Mesothelial cell of epicardium (in vitro differentiated cells): ENCODE measurements at regions not wholly inside any gene's neighbourhood (a gene's known extent, or its start where the extent isn't known, plus 50 kb on each side); places are given as distances from the start of the nearest gene placed in this dataset.

Source experiments
- DNase-seq, 2 experiments: peaks; one replicate each; pipeline ENCODE4 v3.0.0; 2021; ENCODE audit warnings: low spot score in 2 of 2; ENCODE audit not compliant: unreplicated experiment in 2 of 2
- H3K27ac Mint-ChIP-seq: 2 replicates; pipeline ENCODE4 v1.8.0; 2021; ENCODE audit warnings: mixed read lengths
- H3K27me3 Mint-ChIP-seq: 2 replicates; pipeline ENCODE4 v1.8.0; 2021; ENCODE audit warnings: low read depth, mixed read lengths
- H3K36me3 Mint-ChIP-seq: 2 replicates; pipeline ENCODE4 v1.8.0; 2021; ENCODE audit warnings: mixed read lengths
- H3K4me1 Mint-ChIP-seq: 2 replicates; pipeline ENCODE4 v1.8.0; 2021; ENCODE audit warnings: mixed read lengths
- H3K4me3 Mint-ChIP-seq: 2 replicates; pipeline ENCODE4 v1.8.0; 2021; ENCODE audit warnings: mild to moderate bottlenecking, moderate library complexity, mixed read lengths
- H3K9me3 Mint-ChIP-seq: 2 replicates; pipeline ENCODE4 v1.8.0; 2021; ENCODE audit warnings: mixed read lengths
- CTCF ChIP-seq: fragments of 200-600 bp; sonication (generic); IDR thresholded peaks from one replicate; pipeline ENCODE4 v1.5.0; 2021; ENCODE audit warnings: antibody characterized with exemption; ENCODE audit not compliant: unreplicated experiment

- Mint-ChIP-seq H3K27me3 (no peaks in the 10 kb centered on the region), H3K9me3 (peaks cover under 1% of the 10 kb centered on the region), H3K27ac (no peak overlapping the region), H3K36me3 (no peaks in the 10 kb centered on the region), H3K4me3 (no peak overlapping the region), H3K4me1 (no peaks in the 10 kb centered on the region)
- TF ChIP-seq CTCF: no peak
- no peak for DNase-seq
Measured at GRCh38 chr18:67650686-67651385, 134.3 kb upstream of the DSEL start.

GRCh38 chr18:67646890-67647289 is 130.4 kb upstream of the DSEL start:
- Mint-ChIP-seq H3K27ac (no peak overlapping the region), H3K36me3 (no peaks in the 10 kb centered on the region), H3K9me3 (peaks cover 4% of the 10 kb centered on the region), H3K4me1 (no peaks in the 10 kb centered on the region), H3K27me3 (no peaks in the 10 kb centered on the region), H3K4me3 (no peak overlapping the region)
- TF ChIP-seq CTCF: no peak
- DNase-seq: no peak

GRCh38 chr18:67644226-67644625 is 127.7 kb upstream of the DSEL start:
- no peak for DNase-seq
- no peaks in the 10 kb centered on the region for H3K4me1 Mint-ChIP-seq
- H3K9me3 Mint-ChIP-seq: peaks cover 4% of the 10 kb centered on the region
- TF ChIP-seq CTCF: no peak
- no peak overlapping the region for H3K4me3 Mint-ChIP-seq
- peaks cover 2% of the 10 kb centered on the region for H3K27me3 Mint-ChIP-seq
- no peak overlapping the region for H3K27ac Mint-ChIP-seq
- H3K36me3 Mint-ChIP-seq: no peaks in the 10 kb centered on the region

GRCh38 chr18:67639872-67640271 is 123.4 kb upstream of the DSEL start:
- no peak for DNase-seq
- no peak for TF ChIP-seq CTCF
- no peaks in the 10 kb centered on the region for H3K4me1 Mint-ChIP-seq

GRCh38 chr18:67636597-67637385 is 120.3 kb upstream of the DSEL start:
- Mint-ChIP-seq H3K4me1 (no peaks in the 10 kb centered on the region), H3K27ac (no peak overlapping the region), H3K9me3 (no peaks in the 10 kb centered on the region), H3K27me3 (peaks cover 2% of the 10 kb centered on the region), H3K4me3 (no peak overlapping the region), H3K36me3 (no peaks in the 10 kb centered on the region)
- no peak for TF ChIP-seq CTCF
- no peak for DNase-seq

More at GRCh38 chr18:67639872-67640271, 123.4 kb upstream of the DSEL start:
- H3K27ac Mint-ChIP-seq: no peak overlapping the region
- no peaks in the 10 kb centered on the region for H3K36me3 Mint-ChIP-seq
- H3K4me3 Mint-ChIP-seq: no peak overlapping the region
- H3K27me3 Mint-ChIP-seq: peaks cover 2% of the 10 kb centered on the region
- no peaks in the 10 kb centered on the region for H3K9me3 Mint-ChIP-seq
